ENCODE measurements at regions not wholly inside any gene's neighbourhood (a gene's known extent, or its start where the extent isn't known, plus 50 kb on each side); places are given as distances from the start of the nearest gene placed in this dataset.

DNA sequence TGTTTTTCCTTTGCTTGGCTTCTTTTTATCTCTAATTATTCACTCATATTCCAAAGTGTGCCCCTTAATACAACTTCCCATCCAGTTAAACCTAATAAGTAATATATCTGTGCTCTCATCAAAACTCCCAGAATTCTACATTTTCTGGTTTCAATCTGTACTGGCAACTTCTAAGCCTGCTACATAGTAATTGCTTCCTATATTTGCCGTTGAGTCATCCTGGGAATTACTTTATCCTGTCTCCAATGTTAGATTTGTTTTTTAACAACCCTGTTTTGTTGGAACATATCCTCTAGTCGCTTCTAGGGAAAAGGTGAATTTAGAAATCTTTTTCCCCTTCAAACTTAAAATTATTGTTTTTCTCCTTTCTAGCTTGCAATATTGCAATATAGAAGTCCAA lies 620.5 kb upstream of the PKN2 start:
- Histone ChIP-seq H3K4me1 (no peaks in the 10 kb centered on the region), H3K4me3 (no peak overlapping the region), H3K27me3 (no peaks in the 10 kb centered on the region), H3K36me3 (ENCODE audit: low read depth, missing control alignments) (no peaks in the 10 kb centered on the region), H3K9me3 (no peaks in the 10 kb centered on the region), H3K27ac (no peak overlapping the region)
- TF ChIP-seq POLR2A (IDR thresholded peaks at IDR 0.05): no peak
- TF ChIP-seq, protein P1, sequence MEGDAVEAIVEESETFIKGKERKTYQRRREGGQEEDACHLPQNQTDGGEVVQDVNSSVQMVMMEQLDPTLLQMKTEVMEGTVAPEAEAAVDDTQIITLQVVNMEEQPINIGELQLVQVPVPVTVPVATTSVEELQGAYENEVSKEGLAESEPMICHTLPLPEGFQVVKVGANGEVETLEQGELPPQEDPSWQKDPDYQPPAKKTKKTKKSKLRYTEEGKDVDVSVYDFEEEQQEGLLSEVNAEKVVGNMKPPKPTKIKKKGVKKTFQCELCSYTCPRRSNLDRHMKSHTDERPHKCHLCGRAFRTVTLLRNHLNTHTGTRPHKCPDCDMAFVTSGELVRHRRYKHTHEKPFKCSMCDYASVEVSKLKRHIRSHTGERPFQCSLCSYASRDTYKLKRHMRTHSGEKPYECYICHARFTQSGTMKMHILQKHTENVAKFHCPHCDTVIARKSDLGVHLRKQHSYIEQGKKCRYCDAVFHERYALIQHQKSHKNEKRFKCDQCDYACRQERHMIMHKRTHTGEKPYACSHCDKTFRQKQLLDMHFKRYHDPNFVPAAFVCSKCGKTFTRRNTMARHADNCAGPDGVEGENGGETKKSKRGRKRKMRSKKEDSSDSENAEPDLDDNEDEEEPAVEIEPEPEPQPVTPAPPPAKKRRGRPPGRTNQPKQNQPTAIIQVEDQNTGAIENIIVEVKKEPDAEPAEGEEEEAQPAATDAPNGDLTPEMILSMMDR (IDR thresholded peaks at IDR 0.05): no peak
- 70 to 72% methylated on average over 2 of the region's 2 CpGs for WGBS, 2 donors
- intact Hi-C loops (cut with DNase I; ENCODE audit: low total_unique reads): no loop called here
- DNase-seq: no peak

DNA sequence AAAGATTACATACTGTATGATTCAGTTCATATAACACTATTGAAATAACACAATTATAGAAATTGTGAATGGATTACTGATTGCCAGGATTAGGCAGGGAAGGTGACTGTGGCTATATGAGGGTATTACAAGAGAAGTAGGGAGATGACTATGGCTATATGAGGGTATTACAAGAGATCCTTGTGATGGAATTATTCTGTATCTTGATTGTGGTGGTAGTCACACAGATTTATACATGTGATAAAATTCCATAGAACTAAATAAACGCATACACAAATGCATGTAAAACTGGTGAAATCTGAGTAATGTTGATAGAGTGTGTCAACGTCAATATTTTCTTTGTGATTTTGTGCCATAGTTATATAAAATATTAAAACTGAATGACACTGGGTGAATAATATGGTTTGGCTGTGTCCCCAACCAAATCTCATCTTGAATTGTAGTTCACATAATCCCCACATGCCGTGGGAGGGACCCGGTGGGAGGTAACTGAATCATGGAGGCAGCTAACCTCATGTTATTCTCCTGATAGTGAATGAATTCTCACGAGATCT lies 615.6 kb upstream of the PKN2 start:
- Histone ChIP-seq H3K4me1 (no peaks in the 10 kb centered on the region), H3K4me3 (no peak overlapping the region), H3K27me3 (no peaks in the 10 kb centered on the region), H3K36me3 (ENCODE audit: low read depth, missing control alignments) (no peaks in the 10 kb centered on the region), H3K9me3 (no peaks in the 10 kb centered on the region), H3K27ac (no peak overlapping the region)
- intact Hi-C loops (cut with DNase I; ENCODE audit: low total_unique reads): no loop called here
- TF ChIP-seq POLR2A (IDR thresholded peaks at IDR 0.05): no peak
- TF ChIP-seq, protein P1 (IDR thresholded peaks at IDR 0.05): no peak
- 89 to 95% methylated on average over 5 of the region's 5 CpGs for WGBS, 2 donors
- no peak for DNase-seq

DNA sequence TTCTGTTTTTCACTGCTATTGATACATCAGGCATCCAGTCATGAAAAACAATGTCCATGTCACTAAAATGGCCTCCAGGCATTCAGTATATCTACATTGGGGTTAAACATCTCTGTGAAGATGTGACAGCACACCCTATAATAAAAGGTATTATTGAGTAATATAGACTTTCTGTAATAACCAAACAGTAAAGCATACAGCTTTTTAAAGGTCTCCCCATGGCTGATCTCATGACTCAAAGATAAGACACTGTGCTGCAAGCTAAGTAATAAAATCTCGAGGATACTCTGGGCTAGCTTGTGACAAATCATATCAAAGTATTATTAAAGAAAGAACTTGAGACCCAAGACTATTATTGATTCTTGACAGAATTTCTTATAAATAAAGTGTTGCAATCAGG lies 613.1 kb upstream of the PKN2 start:
- Histone ChIP-seq H3K4me3 (no peak overlapping the region), H3K36me3 (ENCODE audit: low read depth, missing control alignments) (no peaks in the 10 kb centered on the region), H3K27ac (no peak overlapping the region), H3K4me1 (no peaks in the 10 kb centered on the region), H3K9me3 (no peaks in the 10 kb centered on the region), H3K27me3 (no peaks in the 10 kb centered on the region)
- 83 to 100% methylated on average over 1 of the region's 1 CpG for WGBS, 2 donors
- intact Hi-C loops (cut with DNase I; ENCODE audit: low total_unique reads): no loop called here
- no peak for TF ChIP-seq POLR2A (IDR thresholded peaks at IDR 0.05)
- TF ChIP-seq, protein P1 (IDR thresholded peaks at IDR 0.05): no peak
- DNase-seq: no peak

DNA sequence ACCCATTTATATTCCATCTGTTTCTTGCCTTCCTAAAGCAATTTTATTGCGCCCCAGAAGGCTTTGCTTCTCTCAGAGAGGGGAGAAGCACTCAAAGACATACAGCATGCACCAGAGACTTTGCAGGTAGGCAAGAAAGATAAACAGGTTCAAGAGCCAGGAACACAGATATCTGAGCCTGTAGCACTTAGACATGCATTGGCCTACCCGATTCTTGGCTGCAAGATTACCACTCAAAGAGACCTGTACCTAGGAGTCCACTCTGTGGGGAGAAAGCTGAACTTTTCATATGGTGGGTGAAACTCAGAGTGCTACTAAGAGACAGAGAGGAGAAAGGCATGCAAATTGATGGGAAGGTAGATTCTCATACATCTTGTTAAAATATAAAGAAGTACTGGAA lies 609.4 kb upstream of the PKN2 start:
- H3K4me1 ChIP-seq: no peaks in the 10 kb centered on the region
- no peaks in the 10 kb centered on the region for H3K9me3 ChIP-seq
- WGBS, 2 donors: 84 to 93% methylated on average over 2 of the region's 2 CpGs
- intact Hi-C loops (cut with DNase I; ENCODE audit: low total_unique reads): no loop called here
- no peak overlapping the region for H3K27ac ChIP-seq
- H3K4me3 ChIP-seq: no peak overlapping the region
- no peak for DNase-seq
- H3K27me3 ChIP-seq: no peaks in the 10 kb centered on the region
- H3K36me3 ChIP-seq (ENCODE audit: low read depth, missing control alignments): no peaks in the 10 kb centered on the region
- TF ChIP-seq, protein P1 (IDR thresholded peaks at IDR 0.05): no peak

DNA sequence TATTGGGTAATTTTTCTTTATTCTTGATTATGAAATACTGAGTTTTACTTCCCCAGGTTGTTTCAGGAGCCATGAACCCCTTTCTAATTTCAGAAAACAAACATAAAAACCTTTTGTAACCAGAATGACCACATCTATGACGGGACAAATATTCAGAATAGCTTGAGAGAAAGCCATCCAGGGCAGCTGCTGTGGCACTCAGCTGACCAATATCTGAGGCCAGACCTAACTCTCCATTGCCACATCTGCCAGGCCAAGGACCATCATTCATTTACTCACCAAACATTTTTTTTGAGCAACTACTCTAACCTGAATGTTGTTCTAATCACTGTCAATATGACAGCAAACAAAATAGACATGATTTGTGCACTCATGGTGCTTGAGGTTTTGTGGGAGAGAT lies 608.3 kb upstream of the PKN2 start:
- Histone ChIP-seq H3K27ac (no peak overlapping the region), H3K36me3 (ENCODE audit: low read depth, missing control alignments) (no peaks in the 10 kb centered on the region), H3K9me3 (no peaks in the 10 kb centered on the region), H3K4me3 (no peak overlapping the region), H3K4me1 (no peaks in the 10 kb centered on the region), H3K27me3 (no peaks in the 10 kb centered on the region)
- DNase-seq: no peak
- intact Hi-C loops (cut with DNase I; ENCODE audit: low total_unique reads): no loop called here
- 81 to 88% methylated on average over 1 of the region's 1 CpG for WGBS, 2 donors
- TF ChIP-seq, protein P1 (IDR thresholded peaks at IDR 0.05): no peak
- no peak for TF ChIP-seq POLR2A (IDR thresholded peaks at IDR 0.05)

Measured in testis (tissue), 2 donors.